Cardiac fibroblast (primary cell): ENCODE measurements at regions not wholly inside any gene's neighbourhood (a gene's known extent, or its start where the extent isn't known, plus 50 kb on each side); places are given as distances from the start of the nearest gene placed in this dataset.
"Not testable (repeated sequence)": the region's sequence is repeated elsewhere in the genome, so short reads cannot be mapped to it uniquely, and the experiment has no call there.

ENCODE experiments used
- DNase-seq, 2 donors: peaks; one replicate each; pipeline versions ENCODE4 v3.0.0 to v3.0.0-alpha.2; 2010; ENCODE audit warnings: low read depth in 2 of 2
- H3K4me3 ChIP-seq, 2 donors: replicated peaks in 1 of 2; 1 replicate in 1 of 2; 2 replicates in 1 of 2; pipeline ENCODE4 v1.5.1; 2011; ENCODE audit warnings: low read depth in 2 of 2, low read length in 2 of 2, mild to moderate bottlenecking in 2 of 2, moderate library complexity in 1 of 2
- CTCF ChIP-seq: IDR thresholded peaks from one replicate; pipeline ENCODE4 v1.5.1; 2011; ENCODE audit warnings: low read depth, mild to moderate bottlenecking, low read length, inconsistent platforms

GRCh38 chr3:177348974-177349373 is 151.7 kb upstream of the TBL1XR1 start:
- TF ChIP-seq CTCF, result no peak
- DNase-seq, result no peak
- H3K4me3 ChIP-seq, result no peak overlapping the region

DNA sequence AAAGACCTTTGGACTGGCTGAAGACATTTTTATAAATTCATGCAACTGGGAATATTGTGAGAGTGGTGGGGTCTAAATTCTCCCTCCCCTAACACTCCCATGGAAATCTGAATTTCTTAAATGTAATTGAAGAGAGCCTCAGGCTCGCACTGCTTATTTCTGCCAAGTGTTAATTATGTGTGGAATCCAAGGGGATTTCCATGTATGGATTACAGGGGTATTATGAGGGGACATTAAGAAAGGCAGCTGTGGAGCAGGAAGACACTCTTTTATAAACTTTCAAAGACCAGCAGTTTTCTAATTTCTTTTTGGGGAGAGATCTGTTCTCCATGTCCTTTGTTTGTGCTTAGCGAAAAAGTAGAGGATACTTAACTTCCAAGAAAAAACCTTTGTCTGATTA is 152.1 kb upstream of the TBL1XR1 start:
- DNase-seq, result no peak
- no peak overlapping the region for H3K4me3 ChIP-seq
- no peak for TF ChIP-seq CTCF

GRCh38 chr3:177350121-177350520 is 152.8 kb upstream of the TBL1XR1 start:
- H3K4me3 ChIP-seq, result no peak overlapping the region
- peak in 1 of 2 donors; percentile 62 for DNase-seq
- TF ChIP-seq CTCF, result no peak

GRCh38 chr3:177351206-177351605 is 153.9 kb upstream of the TBL1XR1 start:
- no peak for TF ChIP-seq CTCF
- no peak overlapping the region for H3K4me3 ChIP-seq
- DNase-seq, result no peak

- DNase-seq, result no peak
- H3K4me3 ChIP-seq, result no peak overlapping the region
- TF ChIP-seq CTCF, result no peak
Observed at GRCh38 chr3:177351757-177352158, 154.5 kb upstream of the TBL1XR1 start.

DNA sequence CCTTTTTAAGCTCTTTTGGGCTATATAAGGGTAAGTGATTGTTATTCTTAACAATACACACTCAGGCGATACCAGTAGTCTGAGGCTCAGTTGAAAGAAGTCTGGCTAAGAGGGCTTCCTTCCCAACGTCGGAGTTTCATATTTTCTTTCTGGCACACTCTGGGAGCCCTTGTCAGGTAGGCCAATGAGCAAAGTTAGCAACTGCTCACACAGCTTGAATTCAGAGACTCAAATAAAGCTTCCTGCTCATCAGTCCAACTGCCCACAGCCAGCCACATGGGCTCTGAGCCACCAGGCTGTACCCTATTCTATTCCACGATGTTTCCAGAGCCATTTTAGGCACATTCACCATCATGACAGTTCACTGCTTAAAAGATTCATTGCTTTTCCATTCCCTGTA is 155.1 kb upstream of the TBL1XR1 start:
- no peak overlapping the region for H3K4me3 ChIP-seq
- DNase-seq, result no peak
- no peak for TF ChIP-seq CTCF

GRCh38 chr3:177353140-177353539 is 155.9 kb upstream of the TBL1XR1 start:
- no peak for DNase-seq
- TF ChIP-seq CTCF, result no peak
- no peak overlapping the region for H3K4me3 ChIP-seq

GRCh38 chr3:177353879-177354278 is 156.6 kb upstream of the TBL1XR1 start:
- DNase-seq, H3K4me3 ChIP-seq: not testable (repeated sequence)
